GM23338 (cell line): ENCODE measurements at regions not wholly inside any gene's neighbourhood (a gene's known extent, or its start where the extent isn't known, plus 50 kb on each side); places are given as distances from the start of the nearest gene placed in this dataset.

Source experiments
- ATAC-seq: fragments of 200-7000 bp; cut with Tn5 transposase; 3 replicates; pipeline ENCODE4 v1.9.1; 2020
- DNase-seq: peaks from one replicate; pipeline ENCODE4 v3.0.0-alpha.2; 2015; ENCODE audit warnings: low spot score
- H2AFZ ChIP-seq: fragments of 200-600 bp; sonication (generic); 2 replicates; pipeline ENCODE4 v1.8.0; 2016; ENCODE audit warnings: antibody characterized with exemption, mild to moderate bottlenecking, moderate library complexity
- H3F3A ChIP-seq: fragments of 200-600 bp; sonication (generic); replicated peaks from 2 replicates; pipeline ENCODE4 v1.8.0; 2017; ENCODE audit warnings: antibody characterized with exemption, mixed run types, low read depth
- H3K27ac ChIP-seq: fragments of 200-600 bp; sonication (generic); 2 replicates; pipeline ENCODE4 v1.6.1; 2016; ENCODE audit warnings: low read depth
- H3K27me3 ChIP-seq: fragments of 200-600 bp; sonication (generic); 2 replicates; pipeline ENCODE4 v1.8.0; 2016; ENCODE audit warnings: mild to moderate bottlenecking, mixed run types, moderate library complexity; ENCODE audit not compliant: insufficient read depth
- H3K36me3 ChIP-seq: fragments of 200-600 bp; sonication (generic); 2 replicates; pipeline ENCODE4 v1.8.0; 2016; ENCODE audit warnings: mild to moderate bottlenecking; ENCODE audit not compliant: insufficient read depth
- H3K4me1 ChIP-seq: fragments of 200-600 bp; sonication (generic); 2 replicates; pipeline ENCODE4 v1.8.0; 2016; ENCODE audit warnings: mild to moderate bottlenecking, moderate library complexity; ENCODE audit not compliant: insufficient read depth
- H3K4me2 ChIP-seq: fragments of 200-600 bp; sonication (generic); 2 replicates; pipeline ENCODE4 v1.7.1; 2017; ENCODE audit warnings: mixed run types
- H3K4me3 ChIP-seq: fragments of 200-600 bp; sonication (generic); 2 replicates; pipeline ENCODE4 v1.6.1; 2016; ENCODE audit warnings: mixed run types
- H3K79me2 ChIP-seq: fragments of 200-600 bp; sonication (generic); replicated peaks from 2 replicates; pipeline ENCODE4 v1.8.0; 2017; ENCODE audit warnings: mild to moderate bottlenecking; ENCODE audit not compliant: insufficient read depth
- H3K9me2 ChIP-seq: fragments of 200-600 bp; sonication (generic); 2 replicates; pipeline ENCODE4 v1.8.0; 2017; ENCODE audit not compliant: insufficient read depth
- H4K20me1 ChIP-seq: fragments of 200-600 bp; sonication (generic); replicated peaks from 2 replicates; pipeline ENCODE4 v1.8.0; 2017; ENCODE audit warnings: mild to moderate bottlenecking; ENCODE audit not compliant: insufficient read depth
- H3K27ac Mint-ChIP-seq: 2 replicates; pipeline ENCODE4 v1.8.0; 2020; ENCODE audit warnings: inconsistent platforms, mild to moderate bottlenecking, moderate library complexity, mixed read lengths
- H3K27me3 Mint-ChIP-seq: 3 replicates; pipeline ENCODE4 v1.8.0; 2022; ENCODE audit warnings: low read depth, mild to moderate bottlenecking, moderate library complexity, mixed read lengths, inconsistent platforms; ENCODE audit not compliant: insufficient read depth, poor library complexity
- H3K36me3 Mint-ChIP-seq: 3 replicates; pipeline ENCODE4 v1.8.0; 2021; ENCODE audit warnings: low read depth, mild to moderate bottlenecking, inconsistent platforms, moderate library complexity, mixed read lengths
- H3K4me1 Mint-ChIP-seq: 3 replicates; pipeline ENCODE4 v1.8.0; 2020; ENCODE audit warnings: mild to moderate bottlenecking, inconsistent platforms, mixed read lengths
- H3K4me3 Mint-ChIP-seq: 3 replicates; pipeline ENCODE4 v1.8.0; 2021; ENCODE audit warnings: moderate library complexity, mild to moderate bottlenecking, inconsistent platforms, mixed read lengths
- H3K9me3 Mint-ChIP-seq: 3 replicates; pipeline ENCODE4 v1.8.0; 2020; ENCODE audit warnings: moderate library complexity, mild to moderate bottlenecking, inconsistent platforms, mixed read lengths
- CREB1 ChIP-seq: fragments of 250-450 bp; sonication (Bioruptor Pico); IDR thresholded peaks from 2 replicates; pipeline ENCODE4 v1.5.0; 2020; ENCODE audit warnings: low read depth, mild to moderate bottlenecking, moderate library complexity
- CTCF ChIP-seq, 2 experiments: fragments of 200-600 bp in 1 of 2; sonication (generic) in 1 of 2; conservative IDR thresholded peaks; 2 replicates each; pipeline versions ENCODE4 v1.5.1 to v1.6.1; 2016 to 2017; ENCODE audit warnings: antibody characterized with exemption in 2 of 2, low read depth in 2 of 2, mild to moderate bottlenecking in 2 of 2, moderate library complexity in 1 of 2
- EZH2 ChIP-seq: fragments of 200-600 bp; sonication (generic); IDR thresholded peaks from one replicate; pipeline ENCODE4 v1.8.0; 2017; ENCODE audit warnings: antibody characterized with exemption, mild to moderate bottlenecking, low read depth; ENCODE audit not compliant: unreplicated experiment
- EZH2phosphoT487 ChIP-seq: fragments of 200-600 bp; sonication (generic); IDR thresholded peaks from one replicate; pipeline ENCODE4 v1.8.1; 2018; ENCODE audit warnings: antibody characterized with exemption; ENCODE audit not compliant: unreplicated experiment
- JUNB ChIP-seq: IDR thresholded peaks from one replicate; pipeline ENCODE4 v1.6.1; 2016; ENCODE audit warnings: antibody characterized with exemption; ENCODE audit not compliant: unreplicated experiment
- POLR2AphosphoS5 ChIP-seq: IDR thresholded peaks from 2 replicates; pipeline ENCODE4 v1.6.1; 2016; ENCODE audit warnings: antibody characterized with exemption, low read depth
- ZNF114 ChIP-seq: fragments of 250-450 bp; sonication (Bioruptor Pico); IDR thresholded peaks from 2 replicates; pipeline ENCODE4 v1.5.0; 2020; ENCODE audit warnings: mild to moderate bottlenecking, moderate library complexity
- ZNF331 ChIP-seq: fragments of 250-450 bp; sonication (Bioruptor Pico); IDR thresholded peaks from 2 replicates; pipeline ENCODE4 v1.5.0; 2020; ENCODE audit warnings: low read depth, mild to moderate bottlenecking, moderate library complexity
- TF ChIP-seq, protein P1 (sequence below): IDR thresholded peaks from one replicate; pipeline ENCODE4 v1.6.1; 2018; ENCODE audit warnings: antibody characterized with exemption; ENCODE audit not compliant: unreplicated experiment
- TF ChIP-seq, protein P2 (sequence below): fragments of 250-450 bp; sonication (Bioruptor Pico); IDR thresholded peaks from 2 replicates; pipeline ENCODE4 v1.5.0; 2020; ENCODE audit warnings: mild to moderate bottlenecking, moderate library complexity

- no peak overlapping the region for H3K4me2 ChIP-seq
- no peaks in the 10 kb centered on the region for H3K27me3 Mint-ChIP-seq
- H3K4me3 ChIP-seq = no peak overlapping the region
- no peaks in the 10 kb centered on the region for H3K36me3 Mint-ChIP-seq
- H3F3A ChIP-seq = no peaks in the 10 kb centered on the region
- H3K36me3 ChIP-seq = no peaks in the 10 kb centered on the region
- no peak for ATAC-seq
- no peak overlapping the region for H3K27ac ChIP-seq
- H3K4me3 Mint-ChIP-seq = no peak overlapping the region
- peaks cover 9% of the 10 kb centered on the region; the same call in 2 of the 3 replicates for H3K4me1 Mint-ChIP-seq
- no peak for DNase-seq
- H3K9me2 ChIP-seq = no peaks in the 10 kb centered on the region
- no peaks in the 10 kb centered on the region for H3K27me3 ChIP-seq
- no peak for TF ChIP-seq EZH2phosphoT487
- no peak for TF ChIP-seq JUNB
- no peak for TF ChIP-seq EZH2
- TF ChIP-seq ZNF114 (CRISPR knock-in tag) = no peak
- TF ChIP-seq POLR2AphosphoS5 = no peak
- no peak for TF ChIP-seq CREB1 (CRISPR knock-in tag)
- TF ChIP-seq, protein P1, sequence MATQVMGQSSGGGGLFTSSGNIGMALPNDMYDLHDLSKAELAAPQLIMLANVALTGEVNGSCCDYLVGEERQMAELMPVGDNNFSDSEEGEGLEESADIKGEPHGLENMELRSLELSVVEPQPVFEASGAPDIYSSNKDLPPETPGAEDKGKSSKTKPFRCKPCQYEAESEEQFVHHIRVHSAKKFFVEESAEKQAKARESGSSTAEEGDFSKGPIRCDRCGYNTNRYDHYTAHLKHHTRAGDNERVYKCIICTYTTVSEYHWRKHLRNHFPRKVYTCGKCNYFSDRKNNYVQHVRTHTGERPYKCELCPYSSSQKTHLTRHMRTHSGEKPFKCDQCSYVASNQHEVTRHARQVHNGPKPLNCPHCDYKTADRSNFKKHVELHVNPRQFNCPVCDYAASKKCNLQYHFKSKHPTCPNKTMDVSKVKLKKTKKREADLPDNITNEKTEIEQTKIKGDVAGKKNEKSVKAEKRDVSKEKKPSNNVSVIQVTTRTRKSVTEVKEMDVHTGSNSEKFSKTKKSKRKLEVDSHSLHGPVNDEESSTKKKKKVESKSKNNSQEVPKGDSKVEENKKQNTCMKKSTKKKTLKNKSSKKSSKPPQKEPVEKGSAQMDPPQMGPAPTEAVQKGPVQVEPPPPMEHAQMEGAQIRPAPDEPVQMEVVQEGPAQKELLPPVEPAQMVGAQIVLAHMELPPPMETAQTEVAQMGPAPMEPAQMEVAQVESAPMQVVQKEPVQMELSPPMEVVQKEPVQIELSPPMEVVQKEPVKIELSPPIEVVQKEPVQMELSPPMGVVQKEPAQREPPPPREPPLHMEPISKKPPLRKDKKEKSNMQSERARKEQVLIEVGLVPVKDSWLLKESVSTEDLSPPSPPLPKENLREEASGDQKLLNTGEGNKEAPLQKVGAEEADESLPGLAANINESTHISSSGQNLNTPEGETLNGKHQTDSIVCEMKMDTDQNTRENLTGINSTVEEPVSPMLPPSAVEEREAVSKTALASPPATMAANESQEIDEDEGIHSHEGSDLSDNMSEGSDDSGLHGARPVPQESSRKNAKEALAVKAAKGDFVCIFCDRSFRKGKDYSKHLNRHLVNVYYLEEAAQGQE = no peak
- TF ChIP-seq ZNF331 = no peak
- TF ChIP-seq CTCF (conservative IDR thresholded peaks at IDR 0.05; ENCODE audit: low read depth in 2 of 2) = no peak
- TF ChIP-seq, protein P2, sequence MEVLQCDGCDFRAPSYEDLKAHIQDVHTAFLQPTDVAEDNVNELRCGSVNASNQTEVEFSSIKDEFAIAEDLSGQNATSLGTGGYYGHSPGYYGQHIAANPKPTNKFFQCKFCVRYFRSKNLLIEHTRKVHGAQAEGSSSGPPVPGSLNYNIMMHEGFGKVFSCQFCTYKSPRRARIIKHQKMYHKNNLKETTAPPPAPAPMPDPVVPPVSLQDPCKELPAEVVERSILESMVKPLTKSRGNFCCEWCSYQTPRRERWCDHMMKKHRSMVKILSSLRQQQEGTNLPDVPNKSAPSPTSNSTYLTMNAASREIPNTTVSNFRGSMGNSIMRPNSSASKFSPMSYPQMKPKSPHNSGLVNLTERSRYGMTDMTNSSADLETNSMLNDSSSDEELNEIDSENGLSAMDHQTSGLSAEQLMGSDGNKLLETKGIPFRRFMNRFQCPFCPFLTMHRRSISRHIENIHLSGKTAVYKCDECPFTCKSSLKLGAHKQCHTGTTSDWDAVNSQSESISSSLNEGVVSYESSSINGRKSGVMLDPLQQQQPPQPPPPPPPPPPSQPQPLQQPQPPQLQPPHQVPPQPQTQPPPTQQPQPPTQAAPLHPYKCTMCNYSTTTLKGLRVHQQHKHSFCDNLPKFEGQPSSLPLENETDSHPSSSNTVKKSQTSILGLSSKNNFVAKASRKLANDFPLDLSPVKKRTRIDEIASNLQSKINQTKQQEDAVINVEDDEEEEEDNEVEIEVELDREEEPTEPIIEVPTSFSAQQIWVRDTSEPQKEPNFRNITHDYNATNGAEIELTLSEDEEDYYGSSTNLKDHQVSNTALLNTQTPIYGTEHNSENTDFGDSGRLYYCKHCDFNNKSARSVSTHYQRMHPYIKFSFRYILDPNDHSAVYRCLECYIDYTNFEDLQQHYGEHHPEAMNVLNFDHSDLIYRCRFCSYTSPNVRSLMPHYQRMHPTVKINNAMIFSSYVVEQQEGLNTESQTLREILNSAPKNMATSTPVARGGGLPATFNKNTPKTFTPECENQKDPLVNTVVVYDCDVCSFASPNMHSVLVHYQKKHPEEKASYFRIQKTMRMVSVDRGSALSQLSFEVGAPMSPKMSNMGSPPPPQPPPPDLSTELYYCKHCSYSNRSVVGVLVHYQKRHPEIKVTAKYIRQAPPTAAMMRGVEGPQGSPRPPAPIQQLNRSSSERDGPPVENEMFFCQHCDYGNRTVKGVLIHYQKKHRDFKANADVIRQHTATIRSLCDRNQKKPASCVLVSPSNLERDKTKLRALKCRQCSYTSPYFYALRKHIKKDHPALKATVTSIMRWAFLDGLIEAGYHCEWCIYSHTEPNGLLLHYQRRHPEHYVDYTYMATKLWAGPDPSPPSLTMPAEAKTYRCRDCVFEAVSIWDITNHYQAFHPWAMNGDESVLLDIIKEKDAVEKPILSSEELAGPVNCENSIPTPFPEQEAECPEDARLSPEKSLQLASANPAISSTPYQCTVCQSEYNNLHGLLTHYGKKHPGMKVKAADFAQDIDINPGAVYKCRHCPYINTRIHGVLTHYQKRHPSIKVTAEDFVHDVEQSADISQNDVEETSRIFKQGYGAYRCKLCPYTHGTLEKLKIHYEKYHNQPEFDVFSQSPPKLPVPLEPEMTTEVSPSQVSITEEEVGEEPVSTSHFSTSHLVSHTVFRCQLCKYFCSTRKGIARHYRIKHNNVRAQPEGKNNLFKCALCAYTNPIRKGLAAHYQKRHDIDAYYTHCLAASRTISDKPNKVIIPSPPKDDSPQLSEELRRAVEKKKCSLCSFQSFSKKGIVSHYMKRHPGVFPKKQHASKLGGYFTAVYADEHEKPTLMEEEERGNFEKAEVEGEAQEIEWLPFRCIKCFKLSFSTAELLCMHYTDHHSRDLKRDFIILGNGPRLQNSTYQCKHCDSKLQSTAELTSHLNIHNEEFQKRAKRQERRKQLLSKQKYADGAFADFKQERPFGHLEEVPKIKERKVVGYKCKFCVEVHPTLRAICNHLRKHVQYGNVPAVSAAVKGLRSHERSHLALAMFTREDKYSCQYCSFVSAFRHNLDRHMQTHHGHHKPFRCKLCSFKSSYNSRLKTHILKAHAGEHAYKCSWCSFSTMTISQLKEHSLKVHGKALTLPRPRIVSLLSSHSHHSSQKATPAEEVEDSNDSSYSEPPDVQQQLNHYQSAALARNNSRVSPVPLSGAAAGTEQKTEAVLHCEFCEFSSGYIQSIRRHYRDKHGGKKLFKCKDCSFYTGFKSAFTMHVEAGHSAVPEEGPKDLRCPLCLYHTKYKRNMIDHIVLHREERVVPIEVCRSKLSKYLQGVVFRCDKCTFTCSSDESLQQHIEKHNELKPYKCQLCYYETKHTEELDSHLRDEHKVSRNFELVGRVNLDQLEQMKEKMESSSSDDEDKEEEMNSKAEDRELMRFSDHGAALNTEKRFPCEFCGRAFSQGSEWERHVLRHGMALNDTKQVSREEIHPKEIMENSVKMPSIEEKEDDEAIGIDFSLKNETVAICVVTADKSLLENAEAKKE = no peak
- no peak overlapping the region for H2AFZ ChIP-seq
- no peak overlapping the region for H3K27ac Mint-ChIP-seq
- no peaks in the 10 kb centered on the region for H3K79me2 ChIP-seq
- H3K4me1 ChIP-seq = peaks cover 9% of the 10 kb centered on the region; the same call in 1 of the 2 replicates
- H3K9me3 Mint-ChIP-seq = no peaks in the 10 kb centered on the region
- H4K20me1 ChIP-seq = no peaks in the 10 kb centered on the region
Observed at GRCh38 chr6:12576389-12576788, 140.2 kb upstream of the PHACTR1 start.
